Erythroblast (primary cell): ENCODE measurements at regions not wholly inside any gene's neighbourhood (a gene's known extent, or its start where the extent isn't known, plus 50 kb on each side); places are given as distances from the start of the nearest gene placed in this dataset.
"Not testable (repeated sequence)": the region's sequence is repeated elsewhere in the genome, so short reads cannot be mapped to it uniquely, and the experiment has no call there.

ENCODE experiments used
- DNase-seq, 2 experiments: peaks; one replicate each; lab custom pipeline; 2025; lab: John Stamatoyannopoulos, UW
- GATA1 ChIP-seq: IDR thresholded peaks from 2 replicates; pipeline ENCODE4 v1.6.1; 2011; ENCODE audit warnings: low read depth, mild to moderate bottlenecking, control low read depth, low read length, moderate library complexity
- POLR2A ChIP-seq: IDR thresholded peaks from 2 replicates; pipeline ENCODE4 v1.6.1; 2011; ENCODE audit warnings: mild to moderate bottlenecking, low read length

- no peak for DNase-seq
- TF ChIP-seq POLR2A (no peak), GATA1 (no peak)
These were observed 108.9 kb upstream of the ADAMTS3 start for GRCh38 chr4:72677886-72678285.

GRCh38 chr4:72677265-72677664 is 108.2 kb upstream of the ADAMTS3 start:
- DNase-seq, result no peak
- TF ChIP-seq GATA1, result no peak
- TF ChIP-seq POLR2A, result no peak

- DNase-seq, result no peak
- TF ChIP-seq GATA1 (no peak), POLR2A (no peak)
These were observed 103.0 kb upstream of the ADAMTS3 start for GRCh38 chr4:72671980-72672379.

GRCh38 chr4:72670521-72670920 is 101.5 kb upstream of the ADAMTS3 start:
- no peak for DNase-seq
- no peak for TF ChIP-seq GATA1
- TF ChIP-seq POLR2A, result no peak

- DNase-seq, result no peak
- no peak for TF ChIP-seq GATA1
- no peak for TF ChIP-seq POLR2A
These were observed 97.9 kb upstream of the ADAMTS3 start for GRCh38 chr4:72666910-72667309.

GRCh38 chr4:72665171-72665968 is 96.3 kb upstream of the ADAMTS3 start:
- no peak for DNase-seq
- no peak for TF ChIP-seq GATA1
- TF ChIP-seq POLR2A, result no peak

GRCh38 chr4:72663828-72664227 is 94.8 kb upstream of the ADAMTS3 start:
- TF ChIP-seq POLR2A (no peak), GATA1 (no peak)
- no peak for DNase-seq

- no peak for TF ChIP-seq POLR2A
- TF ChIP-seq GATA1, result no peak
- DNase-seq, result no peak
These were observed 92.8 kb upstream of the ADAMTS3 start for GRCh38 chr4:72661830-72662229.

GRCh38 chr4:72641611-72642010 is 72.6 kb upstream of the ADAMTS3 start:
- no peak for DNase-seq
- no peak for TF ChIP-seq GATA1
- TF ChIP-seq POLR2A, result no peak

DNA sequence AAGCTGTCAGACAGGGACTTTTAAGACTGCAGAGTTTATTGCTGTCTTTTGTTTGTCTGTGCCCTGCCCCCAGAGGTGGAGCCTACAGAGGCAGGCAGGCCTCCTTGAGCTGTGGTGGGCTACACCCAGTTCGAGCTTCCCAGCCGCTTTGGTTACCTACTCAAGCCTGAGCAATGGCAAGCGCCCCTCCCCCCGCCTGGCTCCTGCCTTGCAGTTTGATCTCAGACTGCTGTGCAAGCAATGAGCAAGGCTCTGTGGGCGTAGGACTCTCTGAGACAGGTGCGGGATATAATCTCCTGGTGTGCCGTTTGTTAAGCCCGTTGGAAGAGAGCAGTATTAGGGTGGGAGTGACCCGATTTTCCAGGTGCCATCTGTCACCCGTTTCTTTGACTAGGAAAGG is 67.8 kb upstream of the ADAMTS3 start:
- not testable (repeated sequence) for DNase-seq

GRCh38 chr4:72635931-72636330 is 66.9 kb upstream of the ADAMTS3 start:
- DNase-seq, result not testable (repeated sequence)

- not testable (repeated sequence) for DNase-seq
These were observed 63.2 kb upstream of the ADAMTS3 start for GRCh38 chr4:72632253-72632652.

GRCh38 chr4:72631296-72631695 is 62.3 kb upstream of the ADAMTS3 start:
- TF ChIP-seq POLR2A (no peak), GATA1 (no peak)
- peak in 1 of 2 experiments; percentile 38 for DNase-seq

GRCh38 chr4:72629540-72629939 is 60.5 kb upstream of the ADAMTS3 start:
- no peak for TF ChIP-seq GATA1
- no peak for TF ChIP-seq POLR2A
- DNase-seq, result no peak

- no peak for DNase-seq
- TF ChIP-seq GATA1, result no peak
- no peak for TF ChIP-seq POLR2A
These were observed 58.7 kb upstream of the ADAMTS3 start for GRCh38 chr4:72627723-72628122.
